Endothelial cell of umbilical vein (primary cell): ENCODE measurements at regions not wholly inside any gene's neighbourhood (a gene's known extent, or its start where the extent isn't known, plus 50 kb on each side); places are given as distances from the start of the nearest gene placed in this dataset.

Experiments used
- BruUV-seq: library from RNA; stranded (reverse); fragments of 400-500 nt; replicated peaks from 2 replicates; lab custom pipeline; 2021; lab: Mats Ljungman, UMichigan
- CTCF ChIA-PET: fragments of 300-600, 350-600 bp; sonication (Branson Sonifier 250); formaldehyde crosslinking; loops from one replicate; lab custom pipeline; 2021; ENCODE audit warnings: antibody characterized with exemption, inconsistent platforms; lab: Charles Lee
- POLR2A ChIA-PET: fragments of 300-600, 350-600 bp; sonication (Branson Sonifier 250); formaldehyde crosslinking; loops from one replicate; lab custom pipeline; 2021; ENCODE audit warnings: antibody characterized with exemption, inconsistent platforms; lab: Charles Lee
- DNase-seq: peaks from one replicate; pipeline ENCODE4 v3.0.0-alpha.2; 2011; ENCODE audit warnings: low read depth, low spot score
- FAIRE-seq: peaks from 2 replicates; lab custom pipeline; 2011; peaks lifted over from hg19 to GRCh38; lab: Jason Lieb, UNC
- H2AFZ ChIP-seq: 2 replicates; pipeline ENCODE4 v1.6.0; 2012; ENCODE audit warnings: low read depth, low read length, control low read depth, inconsistent platforms
- H3K27ac ChIP-seq: 2 replicates; pipeline ENCODE4 v1.5.1; 2011; ENCODE audit warnings: low read depth, mild to moderate bottlenecking, control low read depth, low read length, moderate library complexity; ENCODE audit not compliant: insufficient read depth
- H3K27me3 ChIP-seq, 2 experiments: 2 replicates each; pipeline versions ENCODE4 v1.6.0 to v1.6.1; 2011; ENCODE audit warnings: low read length in 2 of 2, mixed read lengths in 1 of 2; ENCODE audit not compliant: control insufficient read depth in 2 of 2, insufficient read depth in 2 of 2
- H3K36me3 ChIP-seq, 2 experiments: 2 replicates in 1 of 2; 3 replicates in 1 of 2; pipeline ENCODE4 v1.5.1; 2011; ENCODE audit warnings: low read length in 2 of 2, mild to moderate bottlenecking in 1 of 2, moderate library complexity in 1 of 2; ENCODE audit not compliant: control insufficient read depth in 2 of 2, insufficient read depth in 2 of 2; ENCODE audit errors: extremely low read depth in 1 of 2
- H3K4me1 ChIP-seq: 3 replicates; pipeline ENCODE4 v1.5.1; 2011; ENCODE audit warnings: mild to moderate bottlenecking, low read length; ENCODE audit not compliant: control insufficient read depth, insufficient read depth; ENCODE audit errors: extremely low read depth
- H3K4me2 ChIP-seq: 2 replicates; pipeline ENCODE4 v1.6.1; 2011; ENCODE audit warnings: low read length, control low read depth, mixed read lengths; ENCODE audit not compliant: insufficient read depth
- H3K4me3 ChIP-seq, 3 experiments: fragments of 200-600 bp in 1 of 3; sonication (generic), shearing (Covaris generic) in 1 of 3; replicated peaks in 1 of 3; 2 replicates each; pipeline ENCODE4 v1.5.1; 2011 to 2016; ENCODE audit warnings: control low read depth in 3 of 3, low read length in 3 of 3, mild to moderate bottlenecking in 2 of 3, inconsistent platforms in 1 of 3, low read depth in 1 of 3, moderate library complexity in 1 of 3; ENCODE audit not compliant: insufficient read depth in 1 of 3
- H3K79me2 ChIP-seq: 2 replicates; pipeline ENCODE4 v1.6.0; 2012; ENCODE audit warnings: low read length, inconsistent platforms; ENCODE audit not compliant: control insufficient read depth, insufficient read depth
- H3K9ac ChIP-seq: replicated peaks from 2 replicates; pipeline ENCODE3; 2011; ENCODE audit warnings: low read length, control low read depth; ENCODE audit not compliant: insufficient read depth; ENCODE audit errors: extremely low read depth
- H3K9me1 ChIP-seq: replicated peaks from 3 replicates; pipeline ENCODE4 v1.6.0; 2011; ENCODE audit warnings: mild to moderate bottlenecking, low read length; ENCODE audit not compliant: control insufficient read depth, insufficient read depth; ENCODE audit errors: extremely low read depth
- H3K9me3 ChIP-seq: replicated peaks from 2 replicates; pipeline ENCODE4 v1.5.1; 2012; ENCODE audit warnings: low read length, inconsistent platforms; ENCODE audit not compliant: control insufficient read depth, insufficient read depth
- H4K20me1 ChIP-seq: replicated peaks from 2 replicates; pipeline ENCODE3; 2011; ENCODE audit warnings: mild to moderate bottlenecking, low read length; ENCODE audit not compliant: control insufficient read depth, insufficient read depth; ENCODE audit errors: extremely low read depth
- CTCF ChIP-seq, 2 donors: IDR thresholded peaks; 1 replicate in 1 of 2; 2 replicates in 1 of 2; pipeline ENCODE4 v1.5.1; 2011; ENCODE audit warnings: low read length in 2 of 2, mild to moderate bottlenecking in 2 of 2, moderate library complexity in 2 of 2, control low read depth in 1 of 2, inconsistent platforms in 1 of 2, low read depth in 1 of 2; ENCODE audit not compliant: insufficient read depth in 1 of 2; ENCODE audit errors: extremely low read depth in 1 of 2
- EZH2 ChIP-seq: IDR thresholded peaks from 2 replicates; pipeline ENCODE4 v1.6.1; 2012; ENCODE audit warnings: borderline replicate concordance, low read depth, mild to moderate bottlenecking, moderate library complexity, low read length, inconsistent platforms; ENCODE audit not compliant: severe bottlenecking
- FOS ChIP-seq: IDR thresholded peaks from 2 replicates; pipeline ENCODE4 v1.6.1; 2011; ENCODE audit warnings: mild to moderate bottlenecking, low read length, moderate library complexity, borderline replicate concordance; ENCODE audit not compliant: insufficient read depth
- GATA2 ChIP-seq: IDR thresholded peaks from 2 replicates; pipeline ENCODE4 v1.7.0; 2011; ENCODE audit warnings: low read depth, mild to moderate bottlenecking, moderate library complexity, mixed read lengths, low read length; ENCODE audit not compliant: insufficient read length, insufficient read depth
- JUN ChIP-seq: IDR thresholded peaks from 2 replicates; pipeline ENCODE4 v1.6.1; 2011; ENCODE audit warnings: borderline replicate concordance, low read depth; ENCODE audit not compliant: insufficient read length, insufficient read depth
- MAX ChIP-seq: IDR thresholded peaks from 2 replicates; pipeline ENCODE4 v1.6.1; 2011; ENCODE audit not compliant: insufficient read depth, insufficient read length
- MYC ChIP-seq: IDR thresholded peaks from one replicate; pipeline ENCODE4 v1.6.1; 2011; ENCODE audit warnings: mild to moderate bottlenecking, low read depth, low read length
- POLR2A ChIP-seq: IDR thresholded peaks from 2 replicates; pipeline ENCODE4 v1.6.1; 2012; ENCODE audit warnings: low read depth, mild to moderate bottlenecking, control low read depth, low read length
- POLR2AphosphoS5 ChIP-seq: IDR thresholded peaks from 2 replicates; pipeline ENCODE4 v1.6.1; 2012; ENCODE audit warnings: low read depth, mild to moderate bottlenecking, control low read depth, low read length, moderate library complexity; ENCODE audit not compliant: insufficient read depth
- dilution Hi-C: fragments of 300-500 bp; cut with MboI; formaldehyde crosslinking; loops from one replicate; pipeline ENCODE4 v1.15.0; 2019; ENCODE audit warnings: low sequenced_read_pairs; ENCODE audit not compliant: extremely low pct_ligation_motif_present
- intact Hi-C: fragments of 100-400 bp; cut with micrococcal nuclease; formaldehyde crosslinking; loops from one replicate; pipeline ENCODE4 v1.10.0; 2022

GRCh38 chr10:33463011-33463410 lies 128.5 kb upstream of the NRP1 start:
- Histone ChIP-seq H3K9me3 (no peaks in the 10 kb centered on the region), H3K4me3 (no peak overlapping the region), H3K4me2 (no peak overlapping the region), H3K27ac (no peak overlapping the region), H2AFZ (no peak overlapping the region), H3K79me2 (no peaks in the 10 kb centered on the region), H3K27me3 (peaks cover 3 to 6% of the 10 kb centered on the region in 2 experiments), H3K4me1 (no peaks in the 10 kb centered on the region), H3K9ac (no peak overlapping the region), H3K36me3 (no peaks in the 10 kb centered on the region), H4K20me1 (no peaks in the 10 kb centered on the region), H3K9me1 (no peaks in the 10 kb centered on the region)
- intact Hi-C loops (no loop called here), dilution Hi-C loops (no loop called here)
- BruUV-seq: no TSS peak
- TF ChIP-seq MYC: no peak
- TF ChIP-seq CTCF (IDR thresholded peaks at IDR 0.05; ENCODE audit: extremely low read depth in 1 of 2, insufficient read depth in 1 of 2, low read depth in 1 of 2, low read length in 2 of 2): no peak
- no peak for TF ChIP-seq JUN
- no peak for TF ChIP-seq MAX
- no peak for TF ChIP-seq EZH2
- no peak for TF ChIP-seq FOS
- no peak for TF ChIP-seq GATA2
- no peak for TF ChIP-seq POLR2A
- no peak for TF ChIP-seq POLR2AphosphoS5
- DNase-seq (no peak), FAIRE-seq (no peak)
- ChIA-PET CTCF (interaction anchor here (0.9 to 2.7 kb wide), 3 partner anchors 15 to 20 kb away, joined by 3 to 6 read pairs (median 3); no protein-coding TSS in a partner anchor), POLR2A (no interaction called here)
